K562 (cell line): ENCODE measurements at regions not wholly inside any gene's neighbourhood (a gene's known extent, or its start where the extent isn't known, plus 50 kb on each side); places are given as distances from the start of the nearest gene placed in this dataset.

Experiments
- ATAC-seq: fragments of 200-7000 bp; cut with Tn5 transposase; 3 replicates; pipeline ENCODE4 v1.9.1; 2020; ENCODE audit warnings: moderate library complexity
- BruUV-seq: library from RNA; stranded (reverse); fragments of 400-500 nt; replicated peaks from 2 replicates; lab custom pipeline; 2021; lab: Mats Ljungman, UMichigan
- CTCF ChIA-PET: fragments of 300-600 bp; formaldehyde crosslinking; extraction: SDS; loops from one replicate; lab custom pipeline; 2021; ENCODE audit warnings: low intra/inter-chr PET ratio; lab: Yijun Ruan, JAX
- POLR2A ChIA-PET: fragments of 300-600, 350-650 bp; sonication (Branson Sonifier 250); formaldehyde crosslinking; extraction: SDS; loops from one replicate; lab custom pipeline; 2021; ENCODE audit warnings: antibody characterized with exemption, inconsistent platforms; lab: Yijun Ruan, JAX
- DNase-seq, 4 experiments: peaks; one replicate each; pipeline versions ENCODE4 v3.0.0 to v3.0.0-alpha.2; 2011 to 2018; ENCODE audit warnings: low spot score in 3 of 4, mixed read lengths in 3 of 4; ENCODE audit errors: extremely low read depth in 1 of 4
- FAIRE-seq: peaks from 2 replicates; lab custom pipeline; 2011; peaks lifted over from hg19 to GRCh38; lab: Jason Lieb, UNC
- H2AFZ ChIP-seq: 2 replicates; pipeline ENCODE4 v1.6.0; 2011; ENCODE audit warnings: low read depth, low read length, control low read depth, inconsistent platforms
- H3K27ac ChIP-seq: fragments of 200-600 bp; 3 replicates; pipeline ENCODE4 v1.8.0; 2011; ENCODE audit warnings: low read depth, mild to moderate bottlenecking, control low read depth, inconsistent platforms, low read length, moderate library complexity, mixed read lengths; ENCODE audit errors: extremely low read depth
- H3K27me3 ChIP-seq, 2 experiments: fragments of 300-600 bp in 1 of 2; 2 replicates in 1 of 2; 3 replicates in 1 of 2; pipeline versions ENCODE4 v1.6.0 to v1.8.0; 2011; ENCODE audit warnings: inconsistent platforms in 2 of 2, low read length in 2 of 2, mild to moderate bottlenecking in 1 of 2, mixed read lengths in 1 of 2, moderate library complexity in 1 of 2; ENCODE audit not compliant: control insufficient read depth in 2 of 2, insufficient read depth in 2 of 2
- H3K36me3 ChIP-seq: fragments of 300-600 bp; 3 replicates; pipeline ENCODE4 v1.8.0; 2011; ENCODE audit warnings: mild to moderate bottlenecking, low read length, inconsistent platforms; ENCODE audit not compliant: control insufficient read depth, insufficient read depth
- H3K4me1 ChIP-seq, 2 experiments: fragments of 200-600 bp in 1 of 2; replicated peaks in 1 of 2; 2 replicates in 1 of 2; 3 replicates in 1 of 2; pipeline versions ENCODE4 v1.5.1 to v1.8.0; 2011; ENCODE audit warnings: inconsistent platforms in 2 of 2, low read length in 2 of 2, mild to moderate bottlenecking in 1 of 2, mixed read lengths in 1 of 2, moderate library complexity in 1 of 2; ENCODE audit not compliant: control insufficient read depth in 2 of 2, insufficient read depth in 2 of 2
- H3K4me2 ChIP-seq: 2 replicates; pipeline ENCODE4 v1.6.1; 2011; ENCODE audit warnings: low read length, control low read depth, inconsistent platforms, mixed read lengths; ENCODE audit not compliant: insufficient read depth
- H3K4me3 ChIP-seq: fragments of 200-600 bp; sonication (generic), shearing (Covaris generic); 2 replicates; pipeline ENCODE4 v1.5.1; 2016; ENCODE audit warnings: control low read depth, inconsistent platforms
- H3K79me2 ChIP-seq: fragments of 200-600 bp; 3 replicates; pipeline ENCODE4 v1.8.0; 2011; ENCODE audit warnings: low read length, inconsistent platforms; ENCODE audit not compliant: control insufficient read depth, insufficient read depth
- H3K9ac ChIP-seq, 2 experiments: 2 replicates each; pipeline versions ENCODE4 v1.6.0 to v1.6.1; 2011; ENCODE audit warnings: low read depth in 2 of 2, low read length in 2 of 2, control low read depth in 1 of 2, inconsistent platforms in 1 of 2, mild to moderate bottlenecking in 1 of 2, mixed read lengths in 1 of 2; ENCODE audit not compliant: insufficient read depth in 1 of 2
- H3K9me1 ChIP-seq: one replicate; pipeline ENCODE4 v1.6.0; 2011; ENCODE audit warnings: inconsistent platforms, mild to moderate bottlenecking, low read length, moderate library complexity; ENCODE audit not compliant: control insufficient read depth, insufficient read depth
- H3K9me3 ChIP-seq: replicated peaks from 2 replicates; pipeline ENCODE4 v1.5.1; 2011; ENCODE audit warnings: low read depth, low read length, inconsistent platforms; ENCODE audit not compliant: control insufficient read depth, insufficient read depth
- H4K20me1 ChIP-seq: replicated peaks from 2 replicates; pipeline ENCODE4 v1.6.1; 2011; ENCODE audit warnings: low read length, inconsistent platforms, mixed read lengths; ENCODE audit not compliant: control insufficient read depth, insufficient read depth
- CREB5 ChIP-seq: fragments of 250-450 bp; sonication (Bioruptor Pico); IDR thresholded peaks from 2 replicates; pipeline ENCODE4 v1.5.0; 2020; ENCODE audit warnings: mild to moderate bottlenecking
- E2F1 ChIP-seq: sonication (generic); formaldehyde crosslinking; IDR thresholded peaks from 2 replicates; pipeline ENCODE4 v1.8.1; 2023; ENCODE audit warnings: mild to moderate bottlenecking, missing genetic modification reagents, moderate library complexity
- GTF2B ChIP-seq: IDR thresholded peaks from 2 replicates; pipeline ENCODE4 v1.6.1; 2011; ENCODE audit not compliant: insufficient read length; ENCODE audit errors: extremely low read depth
- HOMEZ ChIP-seq: fragments of 250-450 bp; sonication (Bioruptor Pico); IDR thresholded peaks from 2 replicates; pipeline ENCODE4 v1.4.0; 2020; ENCODE audit warnings: mild to moderate bottlenecking, moderate library complexity
- MCM7 ChIP-seq, 2 experiments: fragments of 450-650 bp; IDR thresholded peaks; 2 replicates each; pipeline ENCODE4 v1.6.1; 2016 to 2018
- PHB ChIP-seq: fragments of 250-450 bp; sonication (Bioruptor Pico); IDR thresholded peaks from 2 replicates; pipeline ENCODE4 v1.5.0; 2021
- PHTF2 ChIP-seq: fragments of 250-450 bp; sonication (Bioruptor Pico); IDR thresholded peaks from 2 replicates; pipeline ENCODE4 v1.5.0; 2021; ENCODE audit warnings: mild to moderate bottlenecking
- PML ChIP-seq: IDR thresholded peaks from 2 replicates; pipeline ENCODE4 v1.6.1; 2012; ENCODE audit warnings: low read length, inconsistent platforms
- PREB ChIP-seq: sonication (generic); formaldehyde crosslinking; IDR thresholded peaks from 2 replicates; pipeline ENCODE4 v1.8.1; 2023; ENCODE audit warnings: mild to moderate bottlenecking, missing genetic modification reagents
- SIRT6 ChIP-seq: IDR thresholded peaks from one replicate; pipeline ENCODE4 v1.6.1; 2012; ENCODE audit warnings: low read depth, mild to moderate bottlenecking, control low read depth, inconsistent platforms, low read length, moderate library complexity
- SRSF1 ChIP-seq: fragments of 200-400 bp; formaldehyde crosslinking; IDR thresholded peaks from 2 replicates; pipeline ENCODE4 v1.6.1; 2017; ENCODE audit warnings: mild to moderate bottlenecking, low read depth, low read length, moderate library complexity
- TEAD4 ChIP-seq, 2 experiments: sonication (generic) in 1 of 2; formaldehyde crosslinking in 1 of 2; IDR thresholded peaks; 2 replicates each; pipeline versions ENCODE4 v1.6.1 to v1.8.0; 2012 to 2022; ENCODE audit warnings: borderline replicate concordance in 1 of 2, inconsistent platforms in 1 of 2, low read length in 1 of 2, mild to moderate bottlenecking in 1 of 2, missing genetic modification reagents in 1 of 2
- TFE3 ChIP-seq: fragments of 450-650 bp; formaldehyde crosslinking; IDR thresholded peaks from 2 replicates; pipeline ENCODE4 v1.4.0; 2020; ENCODE audit warnings: mild to moderate bottlenecking, mixed read lengths
- ZNF121 ChIP-seq: sonication (generic); formaldehyde crosslinking; conservative IDR thresholded peaks from 2 replicates; pipeline ENCODE4 v1.8.0; 2022; ENCODE audit warnings: missing genetic modification reagents
- ZNF507 ChIP-seq: conservative IDR thresholded peaks from 2 replicates; pipeline ENCODE4 v1.6.1; 2017; ENCODE audit warnings: missing genetic modification characterization, missing compliant biosample characterization
- ZNF551 ChIP-seq: fragments of 250-450 bp; sonication (Bioruptor Pico); IDR thresholded peaks from 2 replicates; pipeline ENCODE4 v1.5.0; 2021; ENCODE audit warnings: mild to moderate bottlenecking, moderate library complexity
- WGBS: fragments of 100-300 bp; shearing (Covaris generic); methylation state at CpG from one replicate; pipeline ENCODE4 v1.1.6; 2016; ENCODE audit warnings: low coverage, mixed read lengths; ENCODE audit not compliant: insufficient coverage; ENCODE audit errors: missing lambda C conversion rate; 5-methylcytosine and 5-hydroxymethylcytosine counted together
- in situ Hi-C: fragments of 300-500 bp; cut with MboI; formaldehyde crosslinking; loops from 4 replicates; pipeline ENCODE4 v1.15.0; 2018; ENCODE audit warnings: inconsistent platforms, mixed read lengths
- intact Hi-C: fragments of 100-400 bp; cut with micrococcal nuclease; formaldehyde crosslinking; loops from 2 replicates; pipeline ENCODE4 v1.14.2; 2022

- FAIRE-seq = no peak
- CTCF ChIA-PET = no interaction called here
- Histone ChIP-seq H3K4me3 (no peak overlapping the region), H2AFZ (no peak overlapping the region), H3K36me3 (no peaks in the 10 kb centered on the region), H3K9ac (no peak overlapping the region), H4K20me1 (no peaks in the 10 kb centered on the region), H3K27me3 (peaks cover 0 to 17% of the 10 kb centered on the region in 2 experiments; a peak in 2 of 5 replicates), H3K9me1 (no peaks in the 10 kb centered on the region), H3K27ac (no peak overlapping the region), H3K4me1 (no peaks in the 10 kb centered on the region; a peak in 1 of 5 replicates), H3K9me3 (no peaks in the 10 kb centered on the region), H3K79me2 (no peaks in the 10 kb centered on the region), H3K4me2 (no peak overlapping the region)
- in situ Hi-C loops (no loop called here), intact Hi-C loops (no loop called here)
- no TSS peak for BruUV-seq
- DNase-seq = no peak
- ATAC-seq = no peak
- POLR2A ChIA-PET = no interaction called here
- WGBS = 5% methylated on average over 5 of the region's 5 CpGs
- TF ChIP-seq SRSF1 = no peak
- no peak for TF ChIP-seq E2F1 (CRISPR knock-in tag)
- TF ChIP-seq TEAD4 (IDR thresholded peaks at IDR 0.05; ENCODE audit: low read length) = no peak
- no peak for TF ChIP-seq TEAD4 (CRISPR knock-in tag; IDR thresholded peaks at IDR 0.05; ENCODE audit: borderline replicate concordance)
- no peak for TF ChIP-seq SIRT6
- TF ChIP-seq PREB (CRISPR knock-in tag) = no peak
- TF ChIP-seq CREB5 = no peak
- TF ChIP-seq TFE3 (CRISPR knock-in tag) = no peak
- no peak for TF ChIP-seq HOMEZ (CRISPR knock-in tag)
- no peak for TF ChIP-seq MCM7 (IDR thresholded peaks at IDR 0.05)
- TF ChIP-seq ZNF507 = no peak
- TF ChIP-seq PML = no peak
- TF ChIP-seq GTF2B = no peak
- TF ChIP-seq PHTF2 (CRISPR knock-in tag) = no peak
- TF ChIP-seq PHB (CRISPR knock-in tag) = no peak
- no peak for TF ChIP-seq ZNF551 (CRISPR knock-in tag)
- TF ChIP-seq ZNF121 (CRISPR knock-in tag) = no peak
Measured at GRCh38 chr2:216279031-216279430, 93.3 kb downstream of the MARCHF4 start.
